SK-N-SH (cell line): ENCODE measurements at regions not wholly inside any gene's neighbourhood (a gene's known extent, or its start where the extent isn't known, plus 50 kb on each side); places are given as distances from the start of the nearest gene placed in this dataset.

Source experiments
- CTCF ChIA-PET: fragments of 300-600, 350-600 bp; formaldehyde crosslinking; extraction: SDS; loops from one replicate; lab custom pipeline; 2021; lab: Yijun Ruan, JAX
- POLR2A ChIA-PET: fragments of 350-600 bp; sonication (Branson Sonifier 250); formaldehyde crosslinking; extraction: SDS; loops from one replicate; lab custom pipeline; 2020; ENCODE audit warnings: antibody characterized with exemption, inconsistent platforms; lab: Yijun Ruan, JAX
- DNase-seq: peaks from one replicate; pipeline ENCODE4 v3.0.0; 2012
- H2AFZ ChIP-seq: fragments of 200-600 bp; sonication (generic); 2 replicates; pipeline ENCODE4 v1.8.1; 2016; ENCODE audit warnings: antibody characterized with exemption, mild to moderate bottlenecking, low read depth
- H3F3A ChIP-seq: fragments of 200-600 bp; sonication (generic); replicated peaks from 2 replicates; pipeline ENCODE3; 2016; ENCODE audit warnings: antibody characterized with exemption, mild to moderate bottlenecking; ENCODE audit not compliant: insufficient read depth
- H3K27ac ChIP-seq, 2 experiments: fragments of 200-500 bp in 1 of 2; fragments of 200-600 bp in 1 of 2; sonication (Bioruptor generic) in 1 of 2; sonication (generic), shearing (Covaris generic) in 1 of 2; 2 replicates each; pipeline versions ENCODE4 v1.5.1 to v1.6.1; 2014 to 2016; ENCODE audit warnings: low read depth in 2 of 2, inconsistent platforms in 1 of 2, low read length in 1 of 2, mild to moderate bottlenecking in 1 of 2, mixed read lengths in 1 of 2
- H3K27me3 ChIP-seq: fragments of 200-600 bp; sonication (generic), shearing (Covaris generic); 2 replicates; pipeline ENCODE4 v1.6.1; 2016; ENCODE audit warnings: mixed run types; ENCODE audit not compliant: insufficient read depth
- H3K36me3 ChIP-seq, 2 experiments: fragments of 200-500 bp in 1 of 2; fragments of 200-600 bp in 1 of 2; sonication (Bioruptor generic) in 1 of 2; sonication (generic) in 1 of 2; replicated peaks in 1 of 2; 2 replicates each; pipeline versions ENCODE3 to v1.5.1; 2014 to 2016; ENCODE audit warnings: low read length in 1 of 2, mild to moderate bottlenecking in 1 of 2; ENCODE audit not compliant: insufficient read depth in 2 of 2, control insufficient read depth in 1 of 2
- H3K4me1 ChIP-seq, 2 experiments: fragments of 200-500 bp in 1 of 2; fragments of 200-600 bp in 1 of 2; sonication (Bioruptor generic) in 1 of 2; sonication (generic), shearing (Covaris generic) in 1 of 2; 2 replicates each; pipeline versions ENCODE4 v1.5.1 to v1.6.1; 2014 to 2016; ENCODE audit warnings: low read depth in 1 of 2, low read length in 1 of 2, mixed run types in 1 of 2; ENCODE audit not compliant: insufficient read depth in 2 of 2, control insufficient read depth in 1 of 2
- H3K4me2 ChIP-seq: fragments of 200-600 bp; sonication (generic), shearing (Covaris generic); 2 replicates; pipeline ENCODE4 v1.6.1; 2017; ENCODE audit warnings: mixed run types
- H3K4me3 ChIP-seq, 2 experiments: fragments of 200-500 bp in 1 of 2; fragments of 200-600 bp in 1 of 2; sonication (Bioruptor generic) in 1 of 2; sonication (generic), shearing (Covaris generic) in 1 of 2; 2 replicates each; pipeline versions ENCODE4 v1.5.1 to v1.8.1; 2014 to 2016; ENCODE audit warnings: low read depth in 2 of 2, inconsistent platforms in 1 of 2, low read length in 1 of 2, mild to moderate bottlenecking in 1 of 2, mixed read lengths in 1 of 2, moderate library complexity in 1 of 2
- H3K79me2 ChIP-seq: fragments of 200-600 bp; sonication (generic); 2 replicates; pipeline ENCODE4 v1.8.1; 2017; ENCODE audit warnings: mild to moderate bottlenecking; ENCODE audit not compliant: insufficient read depth
- H3K9ac ChIP-seq: fragments of 200-600 bp; sonication (generic); 2 replicates; pipeline ENCODE4 v1.6.1; 2017; ENCODE audit warnings: mixed run types
- H3K9me2 ChIP-seq: fragments of 200-600 bp; sonication (generic); 2 replicates; pipeline ENCODE4 v1.6.1; 2017; ENCODE audit warnings: mixed run types
- H3K9me3 ChIP-seq: fragments of 200-600 bp; sonication (generic); 2 replicates; pipeline ENCODE4 v1.6.1; 2017; ENCODE audit warnings: mixed run types, mild to moderate bottlenecking, moderate library complexity
- H4K20me1 ChIP-seq: fragments of 200-600 bp; sonication (generic); 2 replicates; pipeline ENCODE4 v1.6.1; 2017; ENCODE audit warnings: mild to moderate bottlenecking, mixed run types; ENCODE audit not compliant: insufficient read depth
- CHD2 ChIP-seq: fragments of 150-350 bp; IDR thresholded peaks from 2 replicates; pipeline ENCODE4 v1.6.1; 2018; ENCODE audit warnings: low read length; ENCODE audit not compliant: partially characterized antibody
- EP300 ChIP-seq, 2 experiments: IDR thresholded peaks; 2 replicates each; pipeline versions ENCODE4 v1.4.0 to v1.6.1; 2012; ENCODE audit warnings: borderline replicate concordance in 1 of 2, low read depth in 1 of 2, low read length in 1 of 2
- FOSL2 ChIP-seq: IDR thresholded peaks from 2 replicates; pipeline ENCODE4 v1.4.0; 2012; ENCODE audit warnings: low read depth, mild to moderate bottlenecking, moderate library complexity, borderline replicate concordance
- MEF2A ChIP-seq: IDR thresholded peaks from 2 replicates; pipeline ENCODE4 v1.4.0; 2012; ENCODE audit warnings: low read depth, borderline replicate concordance
- NFIC ChIP-seq: IDR thresholded peaks from 2 replicates; pipeline ENCODE4 v1.4.0; 2012; ENCODE audit warnings: borderline replicate concordance
- NRF1 ChIP-seq: IDR thresholded peaks from 2 replicates; pipeline ENCODE4 v1.6.1; 2012; ENCODE audit warnings: low read depth, mild to moderate bottlenecking, low read length
- RCOR1 ChIP-seq: fragments of 150-350 bp; IDR thresholded peaks from 2 replicates; pipeline ENCODE4 v1.6.1; 2017; ENCODE audit warnings: antibody characterized with exemption, low read length
- RXRA ChIP-seq: IDR thresholded peaks from 2 replicates; pipeline ENCODE4 v1.4.0; 2012; ENCODE audit warnings: low read depth, mild to moderate bottlenecking, borderline replicate concordance
- SMC3 ChIP-seq: IDR thresholded peaks from 2 replicates; pipeline ENCODE4 v1.6.1; 2012; ENCODE audit warnings: low read depth, low read length, improper control_type of control experiment
- TCF12 ChIP-seq: IDR thresholded peaks from 2 replicates; pipeline ENCODE4 v1.4.0; 2012
- WGBS: methylation state at CpG from one replicate; pipeline ENCODE4 v1.1.6; 2017; ENCODE audit warnings: low lambda C conversion rate; 5-methylcytosine and 5-hydroxymethylcytosine counted together
- TF ChIP-seq, protein P1 (sequence below): IDR thresholded peaks from 2 replicates; pipeline ENCODE4 v1.4.0; 2012; ENCODE audit warnings: low read depth, borderline replicate concordance
- TF ChIP-seq, protein P2 (sequence below): IDR thresholded peaks from 2 replicates; pipeline ENCODE4 v1.4.0; 2012; ENCODE audit warnings: low read depth
- TF ChIP-seq, protein P3 (sequence below): IDR thresholded peaks from 2 replicates; pipeline ENCODE4 v1.4.0; 2012; ENCODE audit warnings: low read depth, borderline replicate concordance
- TF ChIP-seq, protein P4 (sequence below): IDR thresholded peaks from 2 replicates; pipeline ENCODE4 v1.6.1; 2012; ENCODE audit warnings: mild to moderate bottlenecking, low read depth, low read length, moderate library complexity

DNA sequence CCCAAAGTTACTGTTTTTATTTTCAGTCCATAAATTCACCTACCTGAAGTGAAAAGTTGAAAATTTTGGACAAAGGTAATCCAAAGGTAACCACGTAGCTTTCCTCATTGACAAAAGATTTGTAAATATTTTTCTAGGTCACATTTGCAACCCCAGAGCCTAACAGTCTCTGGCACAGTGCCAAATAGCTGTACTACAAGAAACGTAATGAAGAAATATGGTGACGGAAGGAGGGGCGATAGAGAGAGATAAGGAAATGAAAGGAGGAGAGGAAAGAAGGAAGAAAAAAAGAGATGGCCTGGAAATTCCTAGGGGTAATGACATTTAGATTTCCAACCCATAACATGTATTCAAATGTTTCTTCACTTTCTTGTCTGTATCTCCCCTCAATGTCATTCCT, 159.4 kb downstream of the BARHL2 start:
- H3K9ac ChIP-seq: no peak overlapping the region
- no peaks in the 10 kb centered on the region for H3K9me3 ChIP-seq
- H3K4me2 ChIP-seq: no peak overlapping the region
- ChIA-PET CTCF (interaction anchor here (2.2 kb wide), 1 partner anchor 21 kb away, joined by 5 read pairs; no protein-coding TSS in a partner anchor), POLR2A (no interaction called here)
- no peak overlapping the region for H3K27ac ChIP-seq
- WGBS: 6% methylated on average over 4 of the region's 4 CpGs
- H3K36me3 ChIP-seq: no peaks in the 10 kb centered on the region
- no peaks in the 10 kb centered on the region for H4K20me1 ChIP-seq
- no peaks in the 10 kb centered on the region for H3K27me3 ChIP-seq
- H3K79me2 ChIP-seq: no peaks in the 10 kb centered on the region
- no peaks in the 10 kb centered on the region for H3K9me2 ChIP-seq
- TF ChIP-seq FOSL2 (no peak), CHD2 (no peak), RXRA (no peak), SMC3 (no peak), MEF2A (no peak), TCF12 (no peak), EP300 (IDR thresholded peaks at IDR 0.05; ENCODE audit: borderline replicate concordance in 1 of 2, low read depth in 1 of 2, low read length in 1 of 2) (no peak), NFIC (no peak; the same call in 1 of the 2 replicates), NRF1 (no peak), RCOR1 (no peak)
- TF ChIP-seq, protein P1, sequence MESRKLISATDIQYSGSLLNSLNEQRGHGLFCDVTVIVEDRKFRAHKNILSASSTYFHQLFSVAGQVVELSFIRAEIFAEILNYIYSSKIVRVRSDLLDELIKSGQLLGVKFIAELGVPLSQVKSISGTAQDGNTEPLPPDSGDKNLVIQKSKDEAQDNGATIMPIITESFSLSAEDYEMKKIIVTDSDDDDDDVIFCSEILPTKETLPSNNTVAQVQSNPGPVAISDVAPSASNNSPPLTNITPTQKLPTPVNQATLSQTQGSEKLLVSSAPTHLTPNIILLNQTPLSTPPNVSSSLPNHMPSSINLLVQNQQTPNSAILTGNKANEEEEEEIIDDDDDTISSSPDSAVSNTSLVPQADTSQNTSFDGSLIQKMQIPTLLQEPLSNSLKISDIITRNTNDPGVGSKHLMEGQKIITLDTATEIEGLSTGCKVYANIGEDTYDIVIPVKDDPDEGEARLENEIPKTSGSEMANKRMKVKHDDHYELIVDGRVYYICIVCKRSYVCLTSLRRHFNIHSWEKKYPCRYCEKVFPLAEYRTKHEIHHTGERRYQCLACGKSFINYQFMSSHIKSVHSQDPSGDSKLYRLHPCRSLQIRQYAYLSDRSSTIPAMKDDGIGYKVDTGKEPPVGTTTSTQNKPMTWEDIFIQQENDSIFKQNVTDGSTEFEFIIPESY: no peak
- TF ChIP-seq, protein P2, sequence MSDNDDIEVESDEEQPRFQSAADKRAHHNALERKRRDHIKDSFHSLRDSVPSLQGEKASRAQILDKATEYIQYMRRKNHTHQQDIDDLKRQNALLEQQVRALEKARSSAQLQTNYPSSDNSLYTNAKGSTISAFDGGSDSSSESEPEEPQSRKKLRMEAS: no peak
- TF ChIP-seq, protein P3, sequence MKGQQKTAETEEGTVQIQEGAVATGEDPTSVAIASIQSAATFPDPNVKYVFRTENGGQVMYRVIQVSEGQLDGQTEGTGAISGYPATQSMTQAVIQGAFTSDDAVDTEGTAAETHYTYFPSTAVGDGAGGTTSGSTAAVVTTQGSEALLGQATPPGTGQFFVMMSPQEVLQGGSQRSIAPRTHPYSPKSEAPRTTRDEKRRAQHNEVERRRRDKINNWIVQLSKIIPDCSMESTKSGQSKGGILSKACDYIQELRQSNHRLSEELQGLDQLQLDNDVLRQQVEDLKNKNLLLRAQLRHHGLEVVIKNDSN: no peak
- TF ChIP-seq, protein P4, sequence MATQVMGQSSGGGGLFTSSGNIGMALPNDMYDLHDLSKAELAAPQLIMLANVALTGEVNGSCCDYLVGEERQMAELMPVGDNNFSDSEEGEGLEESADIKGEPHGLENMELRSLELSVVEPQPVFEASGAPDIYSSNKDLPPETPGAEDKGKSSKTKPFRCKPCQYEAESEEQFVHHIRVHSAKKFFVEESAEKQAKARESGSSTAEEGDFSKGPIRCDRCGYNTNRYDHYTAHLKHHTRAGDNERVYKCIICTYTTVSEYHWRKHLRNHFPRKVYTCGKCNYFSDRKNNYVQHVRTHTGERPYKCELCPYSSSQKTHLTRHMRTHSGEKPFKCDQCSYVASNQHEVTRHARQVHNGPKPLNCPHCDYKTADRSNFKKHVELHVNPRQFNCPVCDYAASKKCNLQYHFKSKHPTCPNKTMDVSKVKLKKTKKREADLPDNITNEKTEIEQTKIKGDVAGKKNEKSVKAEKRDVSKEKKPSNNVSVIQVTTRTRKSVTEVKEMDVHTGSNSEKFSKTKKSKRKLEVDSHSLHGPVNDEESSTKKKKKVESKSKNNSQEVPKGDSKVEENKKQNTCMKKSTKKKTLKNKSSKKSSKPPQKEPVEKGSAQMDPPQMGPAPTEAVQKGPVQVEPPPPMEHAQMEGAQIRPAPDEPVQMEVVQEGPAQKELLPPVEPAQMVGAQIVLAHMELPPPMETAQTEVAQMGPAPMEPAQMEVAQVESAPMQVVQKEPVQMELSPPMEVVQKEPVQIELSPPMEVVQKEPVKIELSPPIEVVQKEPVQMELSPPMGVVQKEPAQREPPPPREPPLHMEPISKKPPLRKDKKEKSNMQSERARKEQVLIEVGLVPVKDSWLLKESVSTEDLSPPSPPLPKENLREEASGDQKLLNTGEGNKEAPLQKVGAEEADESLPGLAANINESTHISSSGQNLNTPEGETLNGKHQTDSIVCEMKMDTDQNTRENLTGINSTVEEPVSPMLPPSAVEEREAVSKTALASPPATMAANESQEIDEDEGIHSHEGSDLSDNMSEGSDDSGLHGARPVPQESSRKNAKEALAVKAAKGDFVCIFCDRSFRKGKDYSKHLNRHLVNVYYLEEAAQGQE: no peak
- H3F3A ChIP-seq: no peaks in the 10 kb centered on the region
- DNase-seq: no peak
- H2AFZ ChIP-seq: no peak overlapping the region
- H3K4me3 ChIP-seq: no peak overlapping the region
- H3K4me1 ChIP-seq: no peaks in the 10 kb centered on the region
